ENCODE measurements at regions not wholly inside any gene's neighbourhood (a gene's known extent, or its start where the extent isn't known, plus 50 kb on each side); places are given as distances from the start of the nearest gene placed in this dataset.
"Not testable (repeated sequence)": the region's sequence is repeated elsewhere in the genome, so short reads cannot be mapped to it uniquely, and the experiment has no call there.

DNA sequence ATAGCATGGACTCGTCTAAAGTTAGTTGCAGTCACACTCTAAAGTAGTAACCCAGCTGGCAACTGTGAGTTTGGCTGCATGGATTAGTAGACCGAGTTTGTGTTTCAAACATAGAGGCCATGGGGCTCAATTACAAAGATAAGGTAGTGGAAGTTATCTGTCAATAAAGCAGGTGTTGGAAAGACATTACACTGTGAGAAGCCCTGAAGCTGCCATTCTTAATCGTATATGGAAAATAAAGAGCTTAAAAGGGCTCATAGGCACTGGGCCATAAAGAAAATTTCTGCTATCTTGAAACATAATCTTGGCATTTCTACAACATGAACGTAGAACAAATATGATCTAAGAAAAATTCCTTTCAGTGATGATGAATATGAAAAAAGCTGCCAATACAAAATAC is 837.7 kb downstream of the REEP3 start:
- DNase-seq, result no peak

DNA sequence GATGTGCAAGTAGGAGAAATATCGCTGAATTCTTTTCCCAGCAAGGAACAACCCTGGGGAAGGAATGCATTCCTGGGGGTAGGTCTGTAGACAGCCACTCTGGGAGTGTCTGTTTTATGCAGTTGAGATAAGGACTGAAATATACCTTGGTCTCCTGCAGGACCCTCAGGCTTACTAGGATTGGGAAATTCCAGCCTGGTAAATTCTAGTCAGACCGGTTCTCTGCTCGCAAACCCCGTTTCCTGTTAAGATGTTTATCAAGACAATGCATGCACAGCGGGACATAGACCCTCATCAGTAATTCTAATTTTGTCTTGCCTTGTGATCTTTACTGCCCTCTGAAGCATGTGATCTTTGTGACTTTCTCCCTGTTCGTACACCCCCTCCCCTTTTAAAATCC is 839.0 kb downstream of the REEP3 start:
- DNase-seq, result not testable (repeated sequence)

GRCh38 chr10:64363687-64364086 is 842.5 kb downstream of the REEP3 start:
- no peak for DNase-seq

- no peak for DNase-seq
Measured at GRCh38 chr10:64365663-64366062, 844.5 kb downstream of the REEP3 start.

- DNase-seq, result no peak
Measured at GRCh38 chr10:64368298-64368697, 847.1 kb downstream of the REEP3 start.

GRCh38 chr10:64369885-64370773 is 848.9 kb downstream of the REEP3 start:
- no peak for DNase-seq

DNA sequence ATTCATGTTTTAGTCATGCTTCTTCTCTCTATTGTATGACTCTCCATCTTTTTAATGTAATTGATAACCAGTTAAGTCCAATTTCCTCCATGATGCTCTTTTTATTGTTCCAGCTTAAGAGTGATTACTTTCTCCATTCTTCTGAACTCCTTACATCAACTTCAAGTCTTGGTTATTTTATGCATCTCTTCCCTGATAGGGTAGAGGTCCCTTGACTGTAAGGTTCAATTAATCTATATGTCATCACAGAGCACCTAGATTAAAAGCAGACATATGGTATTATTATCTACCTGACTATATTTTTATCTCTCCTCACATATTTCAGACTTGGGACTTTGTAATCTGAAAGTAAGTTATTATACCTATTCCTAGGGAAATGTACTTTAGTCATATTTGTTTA is 853.1 kb downstream of the REEP3 start:
- DNase-seq, result no peak

DNA sequence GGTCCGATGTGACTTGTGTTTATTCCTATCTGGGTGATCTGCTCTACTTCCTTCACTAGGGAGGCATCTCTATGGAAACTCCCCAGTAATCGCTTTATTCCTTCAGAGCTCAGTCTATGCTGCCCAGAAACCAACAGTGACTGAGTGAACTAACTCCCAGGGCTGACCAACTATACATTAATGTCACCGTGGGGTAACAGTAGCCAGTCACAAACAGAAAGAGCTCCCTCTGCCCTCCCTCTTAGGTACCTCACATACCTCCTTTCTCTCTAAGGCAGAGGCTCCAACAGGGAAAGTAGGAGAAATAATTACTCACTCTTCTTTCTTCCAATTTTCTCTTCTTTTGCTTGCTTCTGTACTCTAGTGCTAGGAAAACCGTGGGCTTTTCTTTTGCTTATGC is 855.0 kb downstream of the REEP3 start:
- no peak for DNase-seq

- no peak for DNase-seq
Measured at GRCh38 chr10:64379898-64380297, 858.7 kb downstream of the REEP3 start.

DNA sequence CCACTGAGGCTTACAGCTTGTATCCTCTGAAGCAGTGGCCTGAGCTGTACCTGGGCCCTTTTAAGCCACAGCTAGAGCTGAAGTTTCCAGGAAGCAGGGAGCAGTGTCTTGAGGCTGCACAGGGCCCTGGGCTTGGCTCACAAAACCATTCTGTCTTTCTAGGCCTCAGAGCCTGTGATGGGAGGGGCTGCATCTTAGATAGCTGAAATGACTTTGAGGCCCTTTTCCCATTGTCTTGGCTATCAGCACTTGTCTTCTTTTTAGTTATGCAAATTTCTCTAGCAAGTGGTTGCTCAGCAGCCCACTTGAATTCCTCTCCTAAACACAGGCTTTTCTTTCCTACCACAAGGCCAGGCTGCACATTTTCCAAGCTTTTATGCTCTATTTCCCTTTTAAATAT is 864.2 kb downstream of the REEP3 start:
- no peak for DNase-seq

GRCh38 chr10:64394744-64395143 is 873.5 kb downstream of the REEP3 start:
- DNase-seq, result no peak

GRCh38 chr10:64396105-64396708 is 875.0 kb downstream of the REEP3 start:
- DNase-seq, result no peak

DNA sequence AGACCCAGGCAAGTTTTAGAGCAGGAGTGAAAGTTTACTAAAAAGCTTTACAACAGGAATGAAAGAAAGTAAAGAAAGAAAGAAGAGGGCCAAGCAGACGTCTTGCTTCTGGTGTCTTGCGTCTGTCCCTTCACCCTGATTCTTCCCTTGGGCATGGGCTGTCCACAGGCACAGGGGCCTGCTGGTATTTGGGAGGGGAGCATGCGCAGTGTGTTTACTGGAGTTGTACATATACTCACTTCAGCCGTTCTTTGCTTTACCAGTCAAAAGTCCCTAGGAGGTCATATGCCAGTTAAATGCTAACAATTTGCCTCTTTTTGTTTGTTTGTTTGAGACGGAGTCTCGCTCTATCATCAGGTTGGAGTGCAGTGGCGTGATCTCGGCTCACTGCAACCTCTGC is 875.9 kb downstream of the REEP3 start:
- DNase-seq, result no peak

GRCh38 chr10:64408391-64409183 is 887.4 kb downstream of the REEP3 start:
- DNase-seq, result no peak

DNA sequence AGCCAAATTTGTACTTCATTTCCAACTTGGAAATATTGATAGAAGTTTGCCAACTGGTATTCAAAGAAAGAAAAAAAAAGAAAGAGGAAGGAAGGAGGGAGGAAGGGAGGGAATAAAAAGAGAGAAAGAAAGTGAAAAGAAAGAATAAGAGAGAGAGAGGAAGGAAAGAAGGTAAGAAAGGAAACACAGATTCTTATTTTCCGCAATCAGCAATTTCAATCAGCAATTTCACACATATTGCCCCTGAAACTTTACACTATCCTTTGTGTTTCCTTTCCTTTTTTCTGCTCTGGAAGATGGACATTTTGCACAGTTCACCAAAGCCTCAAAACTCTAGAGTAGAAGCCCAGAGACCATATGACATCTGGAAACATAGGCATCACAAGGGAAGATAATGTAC is 888.1 kb downstream of the REEP3 start:
- DNase-seq, result no peak

DNA sequence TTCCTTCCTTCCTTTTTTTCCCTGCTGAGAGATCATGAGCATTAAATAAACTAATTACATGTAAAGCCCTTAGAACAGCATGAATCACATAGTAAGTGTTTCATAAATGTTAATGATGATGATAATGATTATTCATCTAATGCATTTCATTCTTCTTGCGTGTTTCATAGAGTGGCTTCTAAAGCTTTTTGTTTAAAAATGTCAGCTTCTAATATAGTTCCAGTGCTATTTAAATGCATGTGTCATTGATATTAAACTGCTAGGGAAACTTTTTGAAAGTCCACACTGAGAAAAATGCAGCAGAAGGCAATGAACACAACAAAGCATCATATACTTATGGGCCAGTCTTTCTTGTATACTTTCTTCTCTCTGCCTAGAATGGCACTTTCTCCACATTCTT is 894.8 kb downstream of the REEP3 start:
- DNase-seq, result no peak

GRCh38 chr10:64419461-64419860 is 898.3 kb downstream of the REEP3 start:
- no peak for DNase-seq

GRCh38 chr10:64426745-64427144 is 905.5 kb downstream of the REEP3 start:
- no peak for DNase-seq

- DNase-seq, result no peak
Measured at GRCh38 chr10:64430690-64431323, 909.6 kb downstream of the REEP3 start.

DNA sequence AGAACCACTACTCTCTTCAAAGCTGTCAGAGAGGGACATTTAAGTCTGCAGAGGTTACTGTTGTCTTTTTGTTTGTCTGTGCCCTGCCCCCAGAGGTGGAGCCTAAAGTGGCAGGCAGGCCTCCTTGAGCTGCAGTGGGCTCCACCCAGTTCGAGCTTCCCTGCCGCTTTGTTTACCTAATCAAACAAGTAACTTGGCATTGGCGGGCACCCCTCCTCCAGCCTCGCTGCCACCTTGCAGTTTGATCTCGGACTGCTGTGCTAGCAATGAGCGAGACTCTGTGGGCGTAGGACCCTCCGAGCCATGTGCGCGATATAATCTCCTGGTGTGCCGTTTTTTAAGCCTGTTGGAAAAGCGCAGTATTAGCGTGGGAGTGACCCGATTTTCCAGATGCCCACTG is 920.7 kb downstream of the REEP3 start:
- DNase-seq, result not testable (repeated sequence)

DNA sequence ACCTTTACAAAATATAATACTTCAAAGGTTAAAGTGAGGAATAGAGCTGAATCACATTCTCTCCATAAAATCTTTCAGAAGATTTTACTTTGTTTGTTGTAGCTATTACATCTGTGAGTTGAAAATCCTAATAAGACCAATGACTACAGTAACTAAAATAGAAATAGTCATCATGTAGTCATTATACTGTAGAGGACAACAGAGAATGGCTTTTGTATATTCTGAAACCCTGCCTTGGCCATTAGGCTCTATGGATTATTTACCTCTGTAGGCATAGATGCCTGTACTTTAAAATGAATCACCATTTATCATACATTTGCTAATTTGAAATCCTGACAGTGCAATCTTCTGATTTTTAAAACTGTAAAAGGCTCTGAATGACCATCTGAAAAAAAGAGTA is 923.0 kb downstream of the REEP3 start:
- no peak for DNase-seq

- no peak for DNase-seq
Measured at GRCh38 chr10:64444564-64444963, 923.4 kb downstream of the REEP3 start.

DNA sequence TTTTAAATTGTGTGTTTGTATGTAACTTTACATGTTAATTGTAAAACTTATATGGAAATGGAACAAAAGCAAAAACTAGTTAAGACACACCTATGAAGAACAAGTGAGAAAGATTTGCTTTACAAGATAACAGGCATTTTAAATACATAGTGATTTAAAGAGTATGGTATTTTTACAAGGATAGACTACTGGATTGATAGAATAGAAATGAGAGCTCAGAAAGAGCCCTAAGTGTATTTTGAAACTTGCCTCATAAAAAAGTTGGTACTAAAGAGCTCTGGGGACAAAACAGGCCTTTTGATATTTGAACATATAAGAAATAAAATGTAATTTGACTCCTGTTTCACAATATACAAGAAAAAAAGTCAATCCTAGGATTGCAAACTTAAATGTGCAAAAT is 928.4 kb downstream of the REEP3 start:
- DNase-seq, result no peak

Measured in NK-92 treated with Interleukin-12 subunit alpha and Interleukin-12 subunit beta, amount 100 ng/mL, for 24 hours (cell line).